HTR-8/SVneo (cell line): ENCODE measurements at regions not wholly inside any gene's neighbourhood (a gene's known extent, or its start where the extent isn't known, plus 50 kb on each side); places are given as distances from the start of the nearest gene placed in this dataset.

ENCODE experiments used
- DNase-seq: peaks from one replicate; pipeline ENCODE4 v3.0.0; 2011; ENCODE audit warnings: low spot score, mixed read lengths; ENCODE audit not compliant: insufficient read length
- FAIRE-seq: peaks from 2 replicates; lab custom pipeline; 2011; peaks lifted over from hg19 to GRCh38; lab: Jason Lieb, UNC

DNA sequence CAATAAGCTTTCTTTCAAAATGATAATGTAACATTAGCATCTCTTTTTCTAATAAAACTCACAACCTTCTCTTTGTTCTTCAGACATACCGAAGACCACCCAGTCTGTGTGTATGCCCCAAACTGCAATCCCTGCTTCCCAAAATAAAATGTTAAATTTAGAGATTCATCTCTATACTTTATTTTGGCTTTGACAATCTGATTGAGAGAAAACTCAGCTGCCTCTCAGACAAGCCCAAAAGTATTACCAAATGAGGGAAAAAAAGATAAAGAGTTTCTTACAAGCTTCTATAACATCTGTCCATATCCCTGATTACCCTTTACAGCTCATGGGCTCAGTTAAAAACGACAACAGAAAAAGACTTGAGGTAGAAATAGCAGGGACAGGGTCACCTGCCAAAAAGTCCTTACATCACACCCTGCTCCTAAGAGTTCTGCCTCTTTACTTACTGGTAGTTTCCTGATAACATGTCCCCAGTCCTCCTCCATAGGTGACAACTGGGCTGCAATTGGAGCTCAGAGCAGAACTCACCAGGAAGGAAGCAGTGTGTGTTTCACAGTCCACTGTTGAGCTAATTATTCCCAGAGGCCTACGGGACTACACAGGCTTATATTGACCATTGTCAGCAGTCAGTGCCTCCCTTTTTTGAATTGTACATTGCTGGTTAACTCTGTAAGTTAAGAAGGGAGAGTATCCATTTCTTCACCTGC lies 70.9 kb upstream of the FAM9C start:
- DNase-seq (no peak), FAIRE-seq (no peak)

- FAIRE-seq, result no peak
- DNase-seq, result no peak
Observed at GRCh38 chrX:13112499-13112898, 68.1 kb upstream of the FAM9C start.

DNA sequence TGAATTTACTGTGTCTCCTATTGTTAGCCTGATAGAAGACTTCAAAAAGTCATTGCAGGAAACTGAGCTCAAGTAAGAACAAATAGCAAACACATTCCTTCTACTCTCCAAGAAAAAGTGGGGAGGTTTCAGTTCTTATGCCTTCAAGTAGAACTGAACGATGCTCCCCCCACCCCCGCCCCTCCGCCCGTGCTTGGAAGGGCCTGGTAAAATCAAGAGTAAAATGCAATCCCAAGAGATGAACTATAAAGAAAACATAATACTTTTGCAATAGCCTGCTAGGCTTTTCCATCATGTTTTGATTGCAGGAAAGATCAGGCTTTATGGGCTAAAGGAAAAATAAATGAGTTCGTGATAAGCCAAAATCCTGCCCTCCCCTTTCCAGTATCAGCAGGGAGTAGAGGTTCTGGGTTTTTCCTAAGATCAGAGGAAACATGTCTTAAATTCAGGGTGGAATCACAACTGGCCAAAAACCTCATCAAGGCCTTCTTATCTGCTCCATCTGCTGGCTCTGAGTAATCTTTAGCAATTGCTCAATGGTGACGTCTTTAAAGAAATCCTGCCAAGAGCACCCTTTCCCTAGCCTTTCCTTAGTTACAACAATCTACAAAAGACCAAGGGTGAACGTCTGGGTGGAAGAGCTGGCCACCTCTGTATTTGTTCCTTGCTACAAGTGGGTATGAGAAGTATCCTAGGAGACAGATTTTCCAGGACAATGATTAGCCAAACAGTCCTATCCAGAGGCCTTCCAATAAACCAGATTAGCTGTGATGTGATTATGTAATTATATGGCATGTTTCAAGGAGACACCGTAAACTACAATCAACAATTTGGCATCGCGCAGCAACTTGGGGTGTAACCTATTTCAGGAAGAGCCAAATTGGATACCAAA lies 66.3 kb upstream of the FAM9C start:
- peak; percentile 33 for FAIRE-seq
- peak; percentile 66 for DNase-seq

- FAIRE-seq (no peak), DNase-seq (no peak)
Observed at GRCh38 chrX:13109817-13110216, 65.4 kb upstream of the FAM9C start.

DNA sequence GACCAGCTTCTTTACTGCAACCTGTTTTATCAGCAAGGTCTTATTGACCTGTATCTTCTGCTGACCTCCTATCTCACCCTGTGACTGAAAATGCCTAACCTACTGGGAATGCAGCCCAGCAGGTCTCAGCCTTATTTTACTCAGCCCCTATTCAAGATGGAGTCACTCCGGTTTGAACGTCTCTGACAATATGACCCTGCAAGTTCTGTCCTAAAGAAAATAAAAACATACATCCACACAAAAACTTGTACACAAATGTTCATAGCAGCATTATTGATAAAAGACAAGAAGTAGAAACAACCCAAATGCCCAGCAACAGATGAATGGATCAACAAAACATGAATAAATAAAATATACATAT lies 59.5 kb upstream of the FAM9C start:
- no peak for FAIRE-seq

DNA sequence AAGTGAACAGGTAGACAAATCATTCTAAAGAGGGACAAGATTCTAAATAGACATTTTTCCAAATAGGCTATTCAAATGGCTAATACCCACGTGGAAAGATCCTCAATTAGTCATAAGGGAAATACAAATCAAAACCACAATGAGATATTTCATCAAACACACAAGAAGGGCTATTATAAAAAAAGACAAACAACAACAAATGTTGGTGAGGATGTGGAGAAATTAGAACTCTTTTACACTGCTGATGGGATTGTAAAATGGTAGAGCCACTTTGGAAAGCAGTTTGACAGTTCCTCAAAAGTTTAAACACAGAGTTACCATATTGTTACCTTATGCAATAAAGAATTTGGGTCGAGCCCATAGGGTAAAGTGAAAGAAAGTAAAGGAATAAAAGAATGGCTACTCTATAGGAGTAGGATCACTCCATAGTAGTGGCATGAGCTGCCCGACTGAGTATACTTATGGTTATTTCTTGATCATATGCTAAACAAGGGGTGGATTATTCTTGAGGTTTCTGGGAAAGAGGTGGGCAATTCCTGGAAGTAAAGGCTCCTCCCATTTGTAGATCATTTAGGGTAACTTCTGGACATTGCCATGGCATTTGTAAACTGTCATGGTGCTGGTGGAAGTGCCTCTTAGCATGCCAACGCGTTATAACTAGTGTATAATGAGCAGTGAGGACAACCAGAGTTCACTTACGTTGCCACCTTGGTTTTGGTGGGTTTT lies 58.9 kb upstream of the FAM9C start:
- DNase-seq (no peak), FAIRE-seq (no peak)

More for the DNA sequence above, 59.5 kb upstream of the FAM9C start:
- DNase-seq, result no peak

- FAIRE-seq (no peak), DNase-seq (no peak)
Observed at GRCh38 chrX:13102636-13103035, 58.2 kb upstream of the FAM9C start.

DNA sequence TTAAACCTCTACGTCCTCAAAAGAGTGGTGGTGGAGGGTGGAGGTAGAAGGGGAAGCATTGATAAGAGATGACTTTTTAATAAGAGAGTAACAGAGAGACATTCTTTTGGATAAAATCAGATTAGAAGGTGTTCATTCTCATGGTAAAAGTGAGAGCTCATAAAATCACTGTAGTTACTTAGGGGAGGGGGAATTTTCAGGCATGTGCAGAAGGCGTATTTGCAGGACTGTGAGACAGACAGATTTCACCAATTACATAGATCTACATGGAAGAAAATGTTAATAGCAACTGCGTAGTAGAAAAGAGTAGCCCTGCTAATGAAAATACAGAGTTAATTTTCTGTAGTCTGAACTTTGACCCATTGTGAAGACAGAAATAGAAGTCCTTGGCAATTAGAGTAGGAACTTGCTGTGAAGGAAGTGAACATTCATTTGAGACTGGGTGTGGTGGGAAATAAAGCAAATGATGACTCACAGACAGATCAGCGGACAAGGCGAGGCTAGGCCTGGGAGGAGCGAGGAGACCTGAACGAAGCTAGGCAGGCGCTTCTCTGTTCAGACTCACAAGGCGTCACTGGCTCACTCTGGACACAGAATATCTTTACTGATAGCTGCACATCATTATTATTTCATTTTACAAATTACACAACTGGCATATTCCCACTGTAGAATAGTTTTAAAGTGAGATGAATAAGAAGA lies 57.2 kb upstream of the FAM9C start:
- peak; percentile 68 for DNase-seq
- FAIRE-seq, result peak; percentile 78

DNA sequence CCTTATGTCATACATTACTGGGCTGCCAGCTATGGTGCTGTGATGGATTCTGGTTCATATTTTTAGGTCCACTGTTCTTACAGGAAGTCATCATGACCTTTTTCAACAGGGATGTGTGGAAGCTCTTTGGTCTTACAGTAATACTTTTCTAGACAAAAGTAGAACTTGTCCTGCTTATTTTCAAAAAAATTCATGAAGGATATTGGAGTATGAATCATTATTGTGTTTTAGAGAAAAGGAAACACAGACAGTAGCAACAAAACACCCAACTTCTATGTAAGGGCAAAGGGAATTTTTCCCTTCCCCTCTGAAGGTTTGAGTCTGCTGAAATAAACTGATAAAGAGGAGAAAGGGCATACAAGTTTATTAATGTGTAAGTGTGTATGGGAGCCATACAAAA lies 54.7 kb upstream of the FAM9C start:
- FAIRE-seq, result no peak
- DNase-seq, result no peak

GRCh38 chrX:13096728-13097127 lies 52.3 kb upstream of the FAM9C start:
- no peak for DNase-seq
- no peak for FAIRE-seq

- no peak for FAIRE-seq
- no peak for DNase-seq
Observed at GRCh38 chrX:13094828-13095341, 50.5 kb upstream of the FAM9C start.

- no peak for DNase-seq
- no peak for FAIRE-seq
Observed at GRCh38 chrX:13094374-13094773, 50.0 kb upstream of the FAM9C start.
